Heart right ventricle (tissue), 16 donors: ENCODE measurements at regions not wholly inside any gene's neighbourhood (a gene's known extent, or its start where the extent isn't known, plus 50 kb on each side); places are given as distances from the start of the nearest gene placed in this dataset.
"Not testable (repeated sequence)": the region's sequence is repeated elsewhere in the genome, so short reads cannot be mapped to it uniquely, and the experiment has no call there.

Experiments used
- ATAC-seq, 8 donors: fragments of 200-7000 bp; cut with Tn5 transposase; one replicate each; pipeline ENCODE4 v1.9.1; 2020; ENCODE audit warnings: mild to moderate bottlenecking in 8 of 8, moderate library complexity in 8 of 8, moderate number of reproducible peaks in 1 of 8
- DNase-seq, 2 donors: peaks; one replicate each; pipeline ENCODE4 v3.0.0-alpha.2; 2020
- H3K27ac ChIP-seq, 10 donors: fragments of 200-600 bp; sonication (generic) in 2 of 10; one replicate each; pipeline versions ENCODE4 v1.5.0 to v1.8.0; 2020 to 2022; ENCODE audit warnings: mild to moderate bottlenecking in 3 of 10
- H3K27me3 ChIP-seq, 7 donors: fragments of 200-600 bp; one replicate each; pipeline ENCODE4 v1.8.0; 2021 to 2022; ENCODE audit warnings: mild to moderate bottlenecking in 2 of 7
- H3K36me3 ChIP-seq, 9 donors: fragments of 200-600 bp; sonication (generic) in 1 of 9; one replicate each; pipeline versions ENCODE4 v1.5.0 to v1.8.0; 2020 to 2022; ENCODE audit warnings: mild to moderate bottlenecking in 2 of 9
- H3K4me1 ChIP-seq, 9 donors: fragments of 200-600 bp; sonication (generic) in 1 of 9; one replicate each; pipeline versions ENCODE4 v1.5.0 to v1.8.0; 2020 to 2022; ENCODE audit warnings: mild to moderate bottlenecking in 4 of 9
- H3K4me3 ChIP-seq, 10 donors: fragments of 200-600 bp; sonication (generic) in 2 of 10; one replicate each; pipeline versions ENCODE4 v1.5.0 to v1.8.0; 2020 to 2022; ENCODE audit warnings: mild to moderate bottlenecking in 7 of 10, moderate library complexity in 2 of 10
- H3K9me3 ChIP-seq, 11 donors: fragments of 200-600 bp in 10 of 11; sonication (generic) in 2 of 11; one replicate each; pipeline versions ENCODE4 v1.5.0 to v1.8.0; 2013 to 2022; ENCODE audit warnings: mild to moderate bottlenecking in 2 of 11, control low read depth in 1 of 11, moderate library complexity in 1 of 11
- WGBS, 2 donors: extraction: QIAGEN DNeasy Blood & Tissue Kit; methylation state at CpG; one replicate each; pipeline ENCODE4 v1.1.7; 2013; ENCODE audit warnings: inconsistent platforms in 1 of 2; 5-methylcytosine and 5-hydroxymethylcytosine counted together
- intact Hi-C, 10 donors: fragments of 100-400 bp; cut with DNase I; formaldehyde crosslinking; loops; one replicate each; pipeline versions ENCODE4 v1.11.1 to v1.14.2; 2022
- TF ChIP-seq, protein P1 (sequence below), 9 donors: fragments of 200-600 bp; sonication (generic) in 2 of 9; IDR thresholded peaks; one replicate each; pipeline versions ENCODE4 v1.5.0 to v1.8.0; 2021 to 2022; ENCODE audit warnings: antibody characterized with exemption in 9 of 9, mild to moderate bottlenecking in 5 of 9, moderate library complexity in 1 of 9
- donor health status: Arrhythmogenic right ventricular cardiomyopathy.
- donor health status: ischemic (EF 13 %, LVEDD 7.1; RV severe dilation, severe dysfunction).
- donor health status: healthy with polysubstance abuse.
- donor health status: DM: no; HTN: yes; CAD: no.
- donor health status: DM: no; HTN: no; CAD: no.
- donor health status: ischemic (EF 25% LVEDD 6.9; RV normal size, moderate dysfunction).
- donor health status: ischemic (EF 25% LVEDD 5.7; RV mildly dilated, moderate dysfunction).
- donor health status: healthy.
- donor health status: DM: yes; HTN: yes; CAD: no.
- donor health status: Ischemic cardiomyopathy.
- donor health status: ischemic (EF 35%, LVEDD 5.7; RV mildly dilated, moderate dysfunction).
- donor health status: nonischemic (EF 11% LVEDD 7.7; RV severe dilation, severe dysfunction).
- donor health status: DM: yes; HTN: yes; CAD: no.
- donor health status: PGD.
- donor health status: ischemic (EF 29% LVEDD 5.4; RV normal size, mild dysfunction).
- donor health status: nonischemic (EF 23%, LVEDD 6.1; RV moderate dilation, normal function).

DNA sequence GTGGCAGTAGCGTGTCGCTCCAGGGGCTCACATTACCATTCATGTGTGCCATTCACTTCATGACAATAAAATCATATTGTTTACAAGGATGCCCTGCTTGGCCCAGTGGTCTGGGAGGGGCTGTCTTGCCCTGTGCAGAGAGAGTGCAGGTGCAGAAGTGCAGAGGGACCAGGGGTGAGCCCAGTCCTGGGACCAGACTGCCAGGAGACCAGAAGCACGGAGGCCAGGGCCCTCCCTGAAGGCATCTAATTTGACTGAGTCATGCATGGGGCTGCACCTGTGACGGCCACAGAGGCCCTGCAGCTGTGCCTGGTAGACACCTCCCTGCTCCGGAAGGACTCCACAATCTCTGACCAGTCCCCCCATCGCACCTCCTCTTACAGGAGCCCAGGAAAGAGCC, 164.4 kb upstream of the FOXD4L5 start:
- Histone ChIP-seq H3K27me3 (no peaks in the 10 kb centered on the region), H3K36me3 (no peaks in the 10 kb centered on the region), H3K9me3 (peaks cover 0 to 5% (median 0%) of the 10 kb centered on the region in 11 donors), H3K27ac (no peak overlapping the region), H3K4me3 (no peak overlapping the region), H3K4me1 (no peaks in the 10 kb centered on the region)
- ATAC-seq (no peak), DNase-seq (no peak)
- WGBS, 2 donors, result 64 to 74% methylated on average over 6 of the region's 6 CpGs
- intact Hi-C loops, result no loop called here
- TF ChIP-seq, protein P1, sequence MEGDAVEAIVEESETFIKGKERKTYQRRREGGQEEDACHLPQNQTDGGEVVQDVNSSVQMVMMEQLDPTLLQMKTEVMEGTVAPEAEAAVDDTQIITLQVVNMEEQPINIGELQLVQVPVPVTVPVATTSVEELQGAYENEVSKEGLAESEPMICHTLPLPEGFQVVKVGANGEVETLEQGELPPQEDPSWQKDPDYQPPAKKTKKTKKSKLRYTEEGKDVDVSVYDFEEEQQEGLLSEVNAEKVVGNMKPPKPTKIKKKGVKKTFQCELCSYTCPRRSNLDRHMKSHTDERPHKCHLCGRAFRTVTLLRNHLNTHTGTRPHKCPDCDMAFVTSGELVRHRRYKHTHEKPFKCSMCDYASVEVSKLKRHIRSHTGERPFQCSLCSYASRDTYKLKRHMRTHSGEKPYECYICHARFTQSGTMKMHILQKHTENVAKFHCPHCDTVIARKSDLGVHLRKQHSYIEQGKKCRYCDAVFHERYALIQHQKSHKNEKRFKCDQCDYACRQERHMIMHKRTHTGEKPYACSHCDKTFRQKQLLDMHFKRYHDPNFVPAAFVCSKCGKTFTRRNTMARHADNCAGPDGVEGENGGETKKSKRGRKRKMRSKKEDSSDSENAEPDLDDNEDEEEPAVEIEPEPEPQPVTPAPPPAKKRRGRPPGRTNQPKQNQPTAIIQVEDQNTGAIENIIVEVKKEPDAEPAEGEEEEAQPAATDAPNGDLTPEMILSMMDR (IDR thresholded peaks at IDR 0.05), result no peak

- ATAC-seq, intact Hi-C loops, H3K36me3 ChIP-seq, H3K27ac ChIP-seq, H3K4me3 ChIP-seq, H3K27me3 ChIP-seq, H3K4me1 ChIP-seq, DNase-seq, H3K9me3 ChIP-seq: not testable (repeated sequence)
- 72 to 74% methylated on average over 5 to 7 of the region's 7 CpGs for WGBS, 2 donors
These were observed 162.1 kb upstream of the FOXD4L5 start for GRCh38 chr9:65447146-65447545.

- intact Hi-C loops, H3K9me3 ChIP-seq, H3K4me1 ChIP-seq, H3K27me3 ChIP-seq, H3K4me3 ChIP-seq, H3K36me3 ChIP-seq, DNase-seq, H3K27ac ChIP-seq, ATAC-seq: not testable (repeated sequence)
- WGBS, 2 donors, result 69 to 76% methylated on average over 7 of the region's 7 CpGs
These were observed 161.0 kb upstream of the FOXD4L5 start for GRCh38 chr9:65445991-65446390.

GRCh38 chr9:65444943-65445342, 159.9 kb upstream of the FOXD4L5 start:
- no peak for DNase-seq
- ATAC-seq, result no peak
- H3K27me3 ChIP-seq, result no peaks in the 10 kb centered on the region
- no peaks in the 10 kb centered on the region for H3K36me3 ChIP-seq
- 69 to 77% methylated on average over 8 of the region's 8 CpGs for WGBS, 2 donors
- H3K9me3 ChIP-seq, result peaks cover 0 to 5% (median 0%) of the 10 kb centered on the region in 11 donors
- H3K4me3 ChIP-seq, result no peak overlapping the region
- H3K4me1 ChIP-seq, result no peaks in the 10 kb centered on the region
- no peak overlapping the region for H3K27ac ChIP-seq
- TF ChIP-seq, protein P1 (IDR thresholded peaks at IDR 0.05), result no peak
- intact Hi-C loops, result no loop called here

GRCh38 chr9:65442116-65442515, 157.1 kb upstream of the FOXD4L5 start:
- DNase-seq, H3K4me3 ChIP-seq, H3K27ac ChIP-seq, H3K36me3 ChIP-seq, H3K27me3 ChIP-seq, intact Hi-C loops, H3K9me3 ChIP-seq, H3K4me1 ChIP-seq, ATAC-seq: not testable (repeated sequence)
- WGBS, 2 donors, result 88 to 91% methylated on average over 11 of the region's 12 CpGs

GRCh38 chr9:65441324-65441920, 156.4 kb upstream of the FOXD4L5 start:
- DNase-seq, H3K27ac ChIP-seq, intact Hi-C loops, H3K27me3 ChIP-seq, H3K4me3 ChIP-seq, H3K9me3 ChIP-seq, H3K4me1 ChIP-seq, ATAC-seq, H3K36me3 ChIP-seq: not testable (repeated sequence)
- WGBS, 2 donors, result 83 to 84% methylated on average over 10 of the region's 10 CpGs
